IPS-18c (cell line): ENCODE measurements at regions not wholly inside any gene's neighbourhood (a gene's known extent, or its start where the extent isn't known, plus 50 kb on each side); places are given as distances from the start of the nearest gene placed in this dataset.
"Not testable (repeated sequence)": the region's sequence is repeated elsewhere in the genome, so short reads cannot be mapped to it uniquely, and the experiment has no call there.

Source experiments
- H3K4me3 ChIP-seq: 2 replicates; pipeline ENCODE4 v1.7.0; 2013; ENCODE audit warnings: low read depth, mild to moderate bottlenecking, low read length, moderate library complexity; ENCODE audit not compliant: insufficient read depth
- H3K9me3 ChIP-seq: one replicate; pipeline ENCODE4 v1.6.1; 2013; ENCODE audit warnings: mild to moderate bottlenecking, low read length, moderate library complexity; ENCODE audit not compliant: control insufficient read depth, insufficient read depth

GRCh38 chr14:22122227-22122818 lies 448.7 kb upstream of the OR4E1 start:
- Histone ChIP-seq H3K9me3 (no peaks in the 10 kb centered on the region), H3K4me3 (no peak overlapping the region)

GRCh38 chr14:22118899-22119477 lies 445.4 kb upstream of the OR4E1 start:
- H3K4me3 ChIP-seq, result no peak overlapping the region
- H3K9me3 ChIP-seq, result no peaks in the 10 kb centered on the region

GRCh38 chr14:22113401-22113800 lies 439.8 kb upstream of the OR4E1 start:
- no peaks in the 10 kb centered on the region for H3K9me3 ChIP-seq
- no peak overlapping the region for H3K4me3 ChIP-seq

- H3K4me3 ChIP-seq, result no peak overlapping the region
Observed at GRCh38 chr14:22112004-22112403, 438.4 kb upstream of the OR4E1 start.

GRCh38 chr14:22107753-22108152 lies 434.1 kb upstream of the OR4E1 start:
- Histone ChIP-seq H3K4me3 (no peak overlapping the region), H3K9me3 (no peaks in the 10 kb centered on the region)

More at GRCh38 chr14:22112004-22112403, 438.4 kb upstream of the OR4E1 start:
- no peaks in the 10 kb centered on the region for H3K9me3 ChIP-seq

GRCh38 chr14:22106700-22107697 lies 433.4 kb upstream of the OR4E1 start:
- H3K9me3 ChIP-seq, result no peaks in the 10 kb centered on the region
- H3K4me3 ChIP-seq, result no peak overlapping the region

- Histone ChIP-seq H3K4me3 (no peak overlapping the region), H3K9me3 (no peaks in the 10 kb centered on the region)
Observed at GRCh38 chr14:22105624-22106006, 432.0 kb upstream of the OR4E1 start.

GRCh38 chr14:22105006-22105623 lies 431.5 kb upstream of the OR4E1 start:
- no peak overlapping the region for H3K4me3 ChIP-seq
- no peaks in the 10 kb centered on the region for H3K9me3 ChIP-seq

- H3K4me3 ChIP-seq, H3K9me3 ChIP-seq: not testable (repeated sequence)
Observed at GRCh38 chr14:22100764-22101120, 427.1 kb upstream of the OR4E1 start.

- Histone ChIP-seq H3K9me3 (no peaks in the 10 kb centered on the region), H3K4me3 (no peak overlapping the region)
Observed at GRCh38 chr14:22099942-22100763, 426.5 kb upstream of the OR4E1 start.

- no peak overlapping the region for H3K4me3 ChIP-seq
- no peaks in the 10 kb centered on the region for H3K9me3 ChIP-seq
Observed at GRCh38 chr14:22098435-22098834, 424.8 kb upstream of the OR4E1 start.

- Histone ChIP-seq H3K4me3 (no peak overlapping the region), H3K9me3 (no peaks in the 10 kb centered on the region)
Observed at GRCh38 chr14:22097586-22098292, 424.1 kb upstream of the OR4E1 start.

GRCh38 chr14:22097072-22097471 lies 423.5 kb upstream of the OR4E1 start:
- Histone ChIP-seq H3K9me3 (no peaks in the 10 kb centered on the region), H3K4me3 (no peak overlapping the region)

GRCh38 chr14:22096514-22096895 lies 422.9 kb upstream of the OR4E1 start:
- Histone ChIP-seq H3K4me3 (no peak overlapping the region), H3K9me3 (no peaks in the 10 kb centered on the region)

GRCh38 chr14:22095860-22096513 lies 422.4 kb upstream of the OR4E1 start:
- no peak overlapping the region for H3K4me3 ChIP-seq

GRCh38 chr14:22089940-22090339 lies 416.3 kb upstream of the OR4E1 start:
- Histone ChIP-seq H3K9me3 (no peaks in the 10 kb centered on the region), H3K4me3 (no peak overlapping the region)

More at GRCh38 chr14:22095860-22096513, 422.4 kb upstream of the OR4E1 start:
- no peaks in the 10 kb centered on the region for H3K9me3 ChIP-seq
